ENCODE measurements at regions not wholly inside any gene's neighbourhood (a gene's known extent, or its start where the extent isn't known, plus 50 kb on each side); places are given as distances from the start of the nearest gene placed in this dataset.
A peak's percentile ranks its signal among the peaks of the same experiment; 100 is the strongest.

DNA sequence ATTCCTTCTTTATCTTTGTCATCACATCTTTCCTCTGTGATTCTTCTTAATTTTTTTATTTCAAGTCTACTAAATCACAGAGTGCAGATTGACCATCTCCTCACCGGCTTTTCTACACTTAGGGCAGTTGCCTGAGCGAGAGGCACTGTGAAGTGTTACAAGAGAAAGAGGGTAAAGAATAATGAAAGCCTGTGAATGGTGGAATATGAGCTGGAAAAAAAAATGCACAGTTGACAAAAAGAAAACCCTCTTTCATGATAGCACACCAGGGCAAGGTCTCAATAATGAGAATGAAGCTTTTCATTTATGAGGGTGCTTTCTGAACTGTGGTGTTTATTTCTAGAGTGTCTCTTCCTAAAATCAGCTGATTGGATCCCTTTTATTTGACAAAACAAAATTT, 106.2 kb upstream of the PDE3A start:
- ATAC-seq: no peak
- TF ChIP-seq CTCF (IDR thresholded peaks at IDR 0.05) (no peak), CBFB (CRISPR knock-in tag; IDR thresholded peaks at IDR 0.05; ENCODE audit: low read depth) (no peak), ZBTB21 (CRISPR knock-in tag; IDR thresholded peaks at IDR 0.05; ENCODE audit: borderline replicate concordance) (no peak), RELA (CRISPR knock-in tag; IDR thresholded peaks at IDR 0.05; ENCODE audit: borderline replicate concordance) (no peak)
- TF ChIP-seq, protein P1, sequence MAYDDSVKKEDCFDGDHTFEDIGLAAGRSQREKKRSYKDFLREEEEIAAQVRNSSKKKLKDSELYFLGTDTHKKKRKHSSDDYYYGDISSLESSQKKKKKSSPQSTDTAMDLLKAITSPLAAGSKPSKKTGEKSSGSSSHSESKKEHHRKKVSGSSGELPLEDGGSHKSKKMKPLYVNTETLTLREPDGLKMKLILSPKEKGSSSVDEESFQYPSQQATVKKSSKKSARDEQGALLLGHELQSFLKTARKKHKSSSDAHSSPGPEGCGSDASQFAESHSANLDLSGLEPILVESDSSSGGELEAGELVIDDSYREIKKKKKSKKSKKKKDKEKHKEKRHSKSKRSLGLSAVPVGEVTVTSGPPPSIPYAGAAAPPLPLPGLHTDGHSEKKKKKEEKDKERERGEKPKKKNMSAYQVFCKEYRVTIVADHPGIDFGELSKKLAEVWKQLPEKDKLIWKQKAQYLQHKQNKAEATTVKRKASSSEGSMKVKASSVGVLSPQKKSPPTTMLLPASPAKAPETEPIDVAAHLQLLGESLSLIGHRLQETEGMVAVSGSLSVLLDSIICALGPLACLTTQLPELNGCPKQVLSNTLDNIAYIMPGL (CRISPR knock-in tag; IDR thresholded peaks at IDR 0.05): no peak
- DNase-seq (ENCODE audit: low spot score): no peak
- ChIA-PET POLR2A (no interaction called here), CTCF (interaction anchor here (1.1 kb wide), 1 partner anchor 107 kb away, joined by 5 read pairs; the partner anchor contains the start of gene PDE3A)
- H3K27me3 Mint-ChIP-seq (ENCODE audit: low read depth): 0 out of 2 replicates have a peak, but pooled peaks cover 3% of the 10 kb centered on the region
- no peaks in the 10 kb centered on the region for H3K9me3 Mint-ChIP-seq
- no peak overlapping the region for H3K4me3 Mint-ChIP-seq
- H3K27ac Mint-ChIP-seq: no peak overlapping the region
- H3K4me1 Mint-ChIP-seq: peaks cover 32% of the 10 kb centered on the region
- no peaks in the 10 kb centered on the region for H3K36me3 Mint-ChIP-seq

DNA sequence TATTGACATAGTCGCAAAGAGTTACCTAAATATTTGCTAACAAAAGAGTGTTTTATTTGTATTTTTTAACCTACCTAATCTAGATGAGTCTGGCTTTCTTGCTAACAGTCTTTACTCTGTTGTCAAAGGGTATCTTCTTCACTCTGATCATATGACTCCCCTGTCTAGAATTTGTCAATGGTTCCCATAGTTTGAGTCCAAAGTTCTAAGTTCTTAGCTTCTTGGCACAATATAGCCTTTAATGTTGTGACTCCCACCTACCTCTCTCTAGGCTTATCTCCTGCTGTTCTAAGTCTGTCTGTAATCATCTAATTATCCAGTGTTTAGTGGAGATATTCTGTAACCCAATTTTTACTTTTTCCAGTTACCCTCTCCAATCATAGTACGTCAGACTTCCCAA, 104.3 kb upstream of the PDE3A start:
- H3K27me3 Mint-ChIP-seq (ENCODE audit: low read depth): 0 out of 2 replicates have a peak, but pooled peaks cover 3% of the 10 kb centered on the region
- DNase-seq (ENCODE audit: low spot score): no peak
- H3K36me3 Mint-ChIP-seq: no peaks in the 10 kb centered on the region
- no peak overlapping the region for H3K27ac Mint-ChIP-seq
- peaks cover 45% of the 10 kb centered on the region for H3K4me1 Mint-ChIP-seq
- no peaks in the 10 kb centered on the region for H3K9me3 Mint-ChIP-seq
- POLR2A ChIA-PET: no interaction called here
- H3K4me3 Mint-ChIP-seq: 0 out of 2 replicates have a peak overlapping the region, but pooled peaks have one; percentile 25
- CTCF ChIA-PET: interaction anchor here (1.3 kb wide), 1 partner anchor 104 kb away, joined by 6 read pairs; the partner anchor contains the start of gene PDE3A
- ATAC-seq: no peak
- TF ChIP-seq KAT7 (CRISPR knock-in tag; IDR thresholded peaks at IDR 0.05; ENCODE audit: borderline replicate concordance) (no peak), ELF4 (CRISPR knock-in tag; IDR thresholded peaks at IDR 0.05; ENCODE audit: low read depth) (no peak)

GRCh38 chr12:20264608-20265114, 103.7 kb upstream of the PDE3A start:
- ATAC-seq (peak; percentile 99), DNase-seq (ENCODE audit: low spot score) (peak; percentile 51)
- Mint-ChIP-seq H3K9me3 (no peaks in the 10 kb centered on the region), H3K27me3 (ENCODE audit: low read depth) (0 out of 2 replicates have a peak, but pooled peaks cover 3% of the 10 kb centered on the region), H3K4me3 (peak overlapping the region; percentile 25), H3K36me3 (no peaks in the 10 kb centered on the region), H3K27ac (no peak overlapping the region), H3K4me1 (peaks cover 51% of the 10 kb centered on the region)
- CTCF ChIA-PET: interaction anchor here (1.3 kb wide), 1 partner anchor 104 kb away, joined by 6 read pairs; the partner anchor contains the start of gene PDE3A
- POLR2A ChIA-PET: no interaction called here
- TF ChIP-seq TEAD1 (CRISPR knock-in tag; IDR thresholded peaks at IDR 0.05) (peak; percentile 60; the same call in 1 of the 2 replicates), ZBTB43 (CRISPR knock-in tag; IDR thresholded peaks at IDR 0.05) (no peak), FOXK1 (CRISPR knock-in tag; IDR thresholded peaks at IDR 0.05) (peak; percentile 69), ZNF281 (CRISPR knock-in tag; IDR thresholded peaks at IDR 0.05) (no peak), CBFB (CRISPR knock-in tag; IDR thresholded peaks at IDR 0.05; ENCODE audit: low read depth) (no peak), SMAD3 (CRISPR knock-in tag; IDR thresholded peaks at IDR 0.05; ENCODE audit: borderline replicate concordance) (no peak), SP1 (CRISPR knock-in tag; conservative IDR thresholded peaks at IDR 0.05) (no peak; the same call in 1 of the 2 replicates), ATF1 (CRISPR knock-in tag; IDR thresholded peaks at IDR 0.05) (no peak), AR (CRISPR knock-in tag; IDR thresholded peaks at IDR 0.05) (no peak), NFYB (CRISPR knock-in tag; conservative IDR thresholded peaks at IDR 0.05; ENCODE audit: low read depth) (no peak), ZBTB21 (CRISPR knock-in tag; IDR thresholded peaks at IDR 0.05; ENCODE audit: borderline replicate concordance) (peak; percentile 64; the same call in 1 of the 2 replicates)
- TF ChIP-seq, protein P2, sequence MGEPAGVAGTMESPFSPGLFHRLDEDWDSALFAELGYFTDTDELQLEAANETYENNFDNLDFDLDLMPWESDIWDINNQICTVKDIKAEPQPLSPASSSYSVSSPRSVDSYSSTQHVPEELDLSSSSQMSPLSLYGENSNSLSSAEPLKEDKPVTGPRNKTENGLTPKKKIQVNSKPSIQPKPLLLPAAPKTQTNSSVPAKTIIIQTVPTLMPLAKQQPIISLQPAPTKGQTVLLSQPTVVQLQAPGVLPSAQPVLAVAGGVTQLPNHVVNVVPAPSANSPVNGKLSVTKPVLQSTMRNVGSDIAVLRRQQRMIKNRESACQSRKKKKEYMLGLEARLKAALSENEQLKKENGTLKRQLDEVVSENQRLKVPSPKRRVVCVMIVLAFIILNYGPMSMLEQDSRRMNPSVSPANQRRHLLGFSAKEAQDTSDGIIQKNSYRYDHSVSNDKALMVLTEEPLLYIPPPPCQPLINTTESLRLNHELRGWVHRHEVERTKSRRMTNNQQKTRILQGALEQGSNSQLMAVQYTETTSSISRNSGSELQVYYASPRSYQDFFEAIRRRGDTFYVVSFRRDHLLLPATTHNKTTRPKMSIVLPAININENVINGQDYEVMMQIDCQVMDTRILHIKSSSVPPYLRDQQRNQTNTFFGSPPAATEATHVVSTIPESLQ (CRISPR knock-in tag; IDR thresholded peaks at IDR 0.05): no peak
